OCI-LY1 (cell line): ENCODE measurements at regions not wholly inside any gene's neighbourhood (a gene's known extent, or its start where the extent isn't known, plus 50 kb on each side); places are given as distances from the start of the nearest gene placed in this dataset.

Source experiments
- EZH2 ChIP-seq: fragments of 200-600 bp; sonication (generic), shearing (Covaris generic); IDR thresholded peaks from 2 replicates; pipeline ENCODE4 v1.8.0; 2017; ENCODE audit warnings: borderline replicate concordance, mixed run types, mild to moderate bottlenecking, antibody characterized with exemption, low read length, moderate library complexity, mixed read lengths
- TF ChIP-seq, protein P1 (sequence below): fragments of 200-600 bp; sonication (generic), shearing (Covaris generic); IDR thresholded peaks from 2 replicates; pipeline ENCODE4 v1.5.1; 2017; ENCODE audit warnings: mild to moderate bottlenecking, antibody characterized with exemption, low read length, moderate library complexity, mixed read lengths

DNA sequence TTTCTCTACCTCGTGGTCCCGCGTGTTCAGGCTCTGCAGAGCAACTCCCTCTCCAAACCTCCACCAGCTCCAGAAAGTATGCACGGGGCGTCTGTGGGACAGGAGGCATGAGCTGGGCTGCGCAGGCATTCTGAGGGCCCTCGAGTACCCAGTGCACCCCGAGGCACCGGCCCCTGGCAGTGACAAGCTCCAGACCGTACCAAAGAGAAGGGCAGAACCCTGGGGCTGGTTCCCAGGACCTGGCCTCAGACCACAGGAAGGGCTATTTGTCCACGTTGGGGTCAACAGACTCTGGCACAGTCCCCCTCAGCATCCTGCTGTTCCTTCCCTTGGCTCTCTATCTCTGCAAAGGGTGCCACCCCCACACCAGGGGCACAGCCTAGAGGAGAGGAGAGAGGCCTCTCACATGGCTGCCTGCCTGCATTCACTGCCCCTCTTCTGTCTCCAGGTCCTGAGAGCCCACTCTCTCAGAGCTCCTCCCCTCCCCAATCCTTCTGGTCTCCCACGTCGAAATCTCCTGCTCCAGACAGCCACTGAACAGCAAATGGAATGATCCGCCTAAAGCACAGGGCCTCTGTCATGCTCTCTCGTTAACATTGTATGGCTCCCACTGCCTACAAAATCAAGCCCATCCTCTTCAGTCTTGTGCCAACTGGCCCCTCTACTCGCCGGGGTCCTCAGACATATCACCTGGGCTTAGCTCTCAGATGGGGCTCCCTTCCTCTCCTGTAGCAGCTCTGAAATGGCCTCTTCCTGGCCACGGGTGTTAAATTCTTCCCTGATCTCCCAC is 96.3 kb downstream of the OAT start:
- TF ChIP-seq, protein P1, sequence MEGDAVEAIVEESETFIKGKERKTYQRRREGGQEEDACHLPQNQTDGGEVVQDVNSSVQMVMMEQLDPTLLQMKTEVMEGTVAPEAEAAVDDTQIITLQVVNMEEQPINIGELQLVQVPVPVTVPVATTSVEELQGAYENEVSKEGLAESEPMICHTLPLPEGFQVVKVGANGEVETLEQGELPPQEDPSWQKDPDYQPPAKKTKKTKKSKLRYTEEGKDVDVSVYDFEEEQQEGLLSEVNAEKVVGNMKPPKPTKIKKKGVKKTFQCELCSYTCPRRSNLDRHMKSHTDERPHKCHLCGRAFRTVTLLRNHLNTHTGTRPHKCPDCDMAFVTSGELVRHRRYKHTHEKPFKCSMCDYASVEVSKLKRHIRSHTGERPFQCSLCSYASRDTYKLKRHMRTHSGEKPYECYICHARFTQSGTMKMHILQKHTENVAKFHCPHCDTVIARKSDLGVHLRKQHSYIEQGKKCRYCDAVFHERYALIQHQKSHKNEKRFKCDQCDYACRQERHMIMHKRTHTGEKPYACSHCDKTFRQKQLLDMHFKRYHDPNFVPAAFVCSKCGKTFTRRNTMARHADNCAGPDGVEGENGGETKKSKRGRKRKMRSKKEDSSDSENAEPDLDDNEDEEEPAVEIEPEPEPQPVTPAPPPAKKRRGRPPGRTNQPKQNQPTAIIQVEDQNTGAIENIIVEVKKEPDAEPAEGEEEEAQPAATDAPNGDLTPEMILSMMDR, result no peak
- no peak for TF ChIP-seq EZH2
